ENCODE measurements at regions not wholly inside any gene's neighbourhood (a gene's known extent, or its start where the extent isn't known, plus 50 kb on each side); places are given as distances from the start of the nearest gene placed in this dataset.

- DNase-seq (ENCODE audit: low read depth, low spot score): no peak
- TF ChIP-seq, protein P1, sequence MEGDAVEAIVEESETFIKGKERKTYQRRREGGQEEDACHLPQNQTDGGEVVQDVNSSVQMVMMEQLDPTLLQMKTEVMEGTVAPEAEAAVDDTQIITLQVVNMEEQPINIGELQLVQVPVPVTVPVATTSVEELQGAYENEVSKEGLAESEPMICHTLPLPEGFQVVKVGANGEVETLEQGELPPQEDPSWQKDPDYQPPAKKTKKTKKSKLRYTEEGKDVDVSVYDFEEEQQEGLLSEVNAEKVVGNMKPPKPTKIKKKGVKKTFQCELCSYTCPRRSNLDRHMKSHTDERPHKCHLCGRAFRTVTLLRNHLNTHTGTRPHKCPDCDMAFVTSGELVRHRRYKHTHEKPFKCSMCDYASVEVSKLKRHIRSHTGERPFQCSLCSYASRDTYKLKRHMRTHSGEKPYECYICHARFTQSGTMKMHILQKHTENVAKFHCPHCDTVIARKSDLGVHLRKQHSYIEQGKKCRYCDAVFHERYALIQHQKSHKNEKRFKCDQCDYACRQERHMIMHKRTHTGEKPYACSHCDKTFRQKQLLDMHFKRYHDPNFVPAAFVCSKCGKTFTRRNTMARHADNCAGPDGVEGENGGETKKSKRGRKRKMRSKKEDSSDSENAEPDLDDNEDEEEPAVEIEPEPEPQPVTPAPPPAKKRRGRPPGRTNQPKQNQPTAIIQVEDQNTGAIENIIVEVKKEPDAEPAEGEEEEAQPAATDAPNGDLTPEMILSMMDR (IDR thresholded peaks at IDR 0.05; ENCODE audit: low read depth, low read length): no peak
Measured at GRCh38 chr6:113141901-113142300, 715.2 kb upstream of the MARCKS start.

DNA sequence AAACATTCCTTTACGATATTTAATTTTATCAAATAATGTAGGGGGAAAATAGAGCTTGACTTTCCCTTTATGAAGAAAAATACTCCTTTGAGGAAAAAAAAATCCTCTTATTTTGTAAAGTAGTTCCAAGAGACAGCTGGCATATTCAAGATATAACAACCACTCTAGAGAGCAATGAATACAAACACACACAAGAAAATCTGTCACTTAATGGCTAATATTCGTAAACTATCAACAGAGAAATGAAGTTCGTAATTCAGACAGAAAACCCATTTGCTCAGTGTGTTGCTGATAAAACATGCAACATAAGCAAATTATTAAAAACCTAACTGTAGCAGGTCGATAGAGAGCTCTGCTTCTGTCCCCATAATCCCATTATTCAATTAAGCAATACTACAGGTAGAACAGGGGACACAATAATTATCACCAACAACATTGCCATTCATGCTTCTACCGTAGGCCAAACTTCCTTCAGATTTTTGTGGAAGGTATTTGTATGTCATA, 714.4 kb upstream of the MARCKS start:
- in situ Hi-C loops (cut with HindIII; ENCODE audit: low sequenced_read_pairs): no loop called here
- H3K4me3 ChIP-seq (ENCODE audit: low read depth, low read length): no peak overlapping the region
- TF ChIP-seq, protein P1 (IDR thresholded peaks at IDR 0.05; ENCODE audit: low read depth, low read length): no peak
- DNase-seq (ENCODE audit: low read depth, low spot score): no peak

More at GRCh38 chr6:113141901-113142300, 715.2 kb upstream of the MARCKS start:
- H3K4me3 ChIP-seq (ENCODE audit: low read depth, low read length): no peak overlapping the region
- in situ Hi-C loops (cut with HindIII; ENCODE audit: low sequenced_read_pairs): no loop called here

GRCh38 chr6:113143206-113143605, 713.9 kb upstream of the MARCKS start:
- in situ Hi-C loops (cut with HindIII; ENCODE audit: low sequenced_read_pairs): no loop called here
- no peak overlapping the region for H3K4me3 ChIP-seq (ENCODE audit: low read depth, low read length)

GRCh38 chr6:113144117-113144516, 713.0 kb upstream of the MARCKS start:
- H3K4me3 ChIP-seq (ENCODE audit: low read depth, low read length): no peak overlapping the region
- TF ChIP-seq, protein P1 (IDR thresholded peaks at IDR 0.05; ENCODE audit: low read depth, low read length): no peak
- DNase-seq (ENCODE audit: low read depth, low spot score): no peak
- in situ Hi-C loops (cut with HindIII; ENCODE audit: low sequenced_read_pairs): no loop called here

More at GRCh38 chr6:113143206-113143605, 713.9 kb upstream of the MARCKS start:
- no peak for DNase-seq (ENCODE audit: low read depth, low spot score)
- TF ChIP-seq, protein P1 (IDR thresholded peaks at IDR 0.05; ENCODE audit: low read depth, low read length): no peak

GRCh38 chr6:113146878-113147277, 710.3 kb upstream of the MARCKS start:
- TF ChIP-seq, protein P1 (IDR thresholded peaks at IDR 0.05; ENCODE audit: low read depth, low read length): no peak
- no peak overlapping the region for H3K4me3 ChIP-seq (ENCODE audit: low read depth, low read length)
- in situ Hi-C loops (cut with HindIII; ENCODE audit: low sequenced_read_pairs): no loop called here
- DNase-seq (ENCODE audit: low read depth, low spot score): no peak

GRCh38 chr6:113147544-113147943, 709.6 kb upstream of the MARCKS start:
- TF ChIP-seq, protein P1 (IDR thresholded peaks at IDR 0.05; ENCODE audit: low read depth, low read length): no peak
- no peak overlapping the region for H3K4me3 ChIP-seq (ENCODE audit: low read depth, low read length)
- in situ Hi-C loops (cut with HindIII; ENCODE audit: low sequenced_read_pairs): no loop called here
- DNase-seq (ENCODE audit: low read depth, low spot score): peak; percentile 28

All from astrocyte of the spinal cord (primary cell).